ENCODE measurements at regions not wholly inside any gene's neighbourhood (a gene's known extent, or its start where the extent isn't known, plus 50 kb on each side); places are given as distances from the start of the nearest gene placed in this dataset.
"Not testable (repeated sequence)": the region's sequence is repeated elsewhere in the genome, so short reads cannot be mapped to it uniquely, and the experiment has no call there.

DNA sequence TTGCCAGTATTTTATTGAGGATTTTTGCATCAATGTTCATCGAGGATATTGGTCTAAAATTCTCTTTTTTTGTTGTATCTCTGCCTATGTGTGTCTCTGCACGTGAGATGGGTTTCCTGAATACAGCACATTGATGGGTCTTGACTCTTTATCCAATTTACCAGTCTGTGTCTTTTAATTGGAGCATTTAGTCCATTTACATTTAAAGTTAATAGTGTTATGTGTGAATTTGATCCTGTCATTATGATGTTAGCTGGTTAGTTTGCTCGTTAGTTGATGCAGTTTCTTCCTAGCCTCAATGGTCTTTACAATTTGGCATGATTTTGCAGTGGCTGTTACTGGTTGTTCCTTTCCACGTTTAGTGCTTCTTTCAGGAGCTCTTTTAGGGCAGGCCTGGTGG is 101.3 kb upstream of the PRR23C start:
- H3K4ac ChIP-seq (ENCODE audit: low read depth, low read length); H2AFZ ChIP-seq (replicated peaks; ENCODE audit: low read length, poor library complexity); H2BK120ac ChIP-seq (ENCODE audit: low read depth, low read length); H3K9me3 ChIP-seq (ENCODE audit: control insufficient read depth, insufficient read depth, low read length); H3K56ac ChIP-seq (ENCODE audit: extremely low read depth, insufficient read depth, low read length); H2AK9ac ChIP-seq (replicated peaks; ENCODE audit: low read depth, low read length, poor library complexity); H4K5ac ChIP-seq (ENCODE audit: low read depth, low read length); BruUV-seq (replicated peaks); H4K8ac ChIP-seq (ENCODE audit: low read depth in 2 of 2, low read length in 2 of 2); H4K20me1 ChIP-seq (ENCODE audit: insufficient read depth, low read length); H2BK20ac ChIP-seq (ENCODE audit: low read depth, low read length); DNase-seq; H3K27me3 ChIP-seq (ENCODE audit: control insufficient read depth, insufficient read depth, low read length); H2BK5ac ChIP-seq (ENCODE audit: low read depth, low read length, poor library complexity, severe bottlenecking); H3K9ac ChIP-seq (ENCODE audit: low read depth, low read length); H3K9me1 ChIP-seq (ENCODE audit: insufficient read depth, low read length); ATAC-seq (ENCODE audit: low read depth); intact Hi-C loops (cut with micrococcal nuclease); H2BK15ac ChIP-seq (ENCODE audit: low read depth, low read length); H3K36me3 ChIP-seq (ENCODE audit: control insufficient read depth, insufficient read depth, low read length); H3K4me3 ChIP-seq (ENCODE audit: insufficient read depth, low read depth, low read length); H3K23ac ChIP-seq (ENCODE audit: low read depth, low read length); H4K91ac ChIP-seq (ENCODE audit: insufficient read depth, low read depth, low read length); dilution Hi-C loops (cut with HindIII; ENCODE audit: low sequenced_read_pairs, unreplicated experiment); H3K4me1 ChIP-seq (ENCODE audit: control insufficient read depth, insufficient read depth, low read length); H2AK5ac ChIP-seq (ENCODE audit: low read depth, low read length); H3K4me2 ChIP-seq (ENCODE audit: low read depth, low read length); in situ Hi-C loops (cut with MboI; ENCODE audit: low sequenced_read_pairs); H3K79me1 ChIP-seq (ENCODE audit: low read depth in 1 of 2, low read length in 2 of 2); H3K27ac ChIP-seq (ENCODE audit: insufficient read depth, low read length); H3K14ac ChIP-seq (replicated peaks; ENCODE audit: low read depth, low read length); POLR2A ChIA-PET (ENCODE audit: unreplicated experiment); H3K18ac ChIP-seq (ENCODE audit: low read depth, low read length): not testable (repeated sequence)
- CTCF ChIA-PET = interaction anchor here (0.6 kb wide), 1 partner anchor 19 kb away, joined by 4 read pairs; no protein-coding TSS in a partner anchor
- no CpG with 5 or more reads among the region's 4 CpGs for WGBS, 2 experiments (ENCODE audit: extremely low coverage in 2 of 2, insufficient read length in 1 of 2)

Data from IMR-90 (cell line).